SK-N-SH (cell line): ENCODE measurements at regions not wholly inside any gene's neighbourhood (a gene's known extent, or its start where the extent isn't known, plus 50 kb on each side); places are given as distances from the start of the nearest gene placed in this dataset.

Source experiments
- CTCF ChIA-PET: fragments of 300-600, 350-600 bp; formaldehyde crosslinking; extraction: SDS; loops from one replicate; lab custom pipeline; 2021; lab: Yijun Ruan, JAX
- POLR2A ChIA-PET: fragments of 350-600 bp; sonication (Branson Sonifier 250); formaldehyde crosslinking; extraction: SDS; loops from one replicate; lab custom pipeline; 2020; ENCODE audit warnings: antibody characterized with exemption, inconsistent platforms; lab: Yijun Ruan, JAX
- DNase-seq: peaks from one replicate; pipeline ENCODE4 v3.0.0; 2012
- H2AFZ ChIP-seq: fragments of 200-600 bp; sonication (generic); 2 replicates; pipeline ENCODE4 v1.8.1; 2016; ENCODE audit warnings: antibody characterized with exemption, mild to moderate bottlenecking, low read depth
- H3F3A ChIP-seq: fragments of 200-600 bp; sonication (generic); replicated peaks from 2 replicates; pipeline ENCODE3; 2016; ENCODE audit warnings: antibody characterized with exemption, mild to moderate bottlenecking; ENCODE audit not compliant: insufficient read depth
- H3K27ac ChIP-seq, 2 experiments: fragments of 200-500 bp in 1 of 2; fragments of 200-600 bp in 1 of 2; sonication (Bioruptor generic) in 1 of 2; sonication (generic), shearing (Covaris generic) in 1 of 2; 2 replicates each; pipeline versions ENCODE4 v1.5.1 to v1.6.1; 2014 to 2016; ENCODE audit warnings: low read depth in 2 of 2, inconsistent platforms in 1 of 2, low read length in 1 of 2, mild to moderate bottlenecking in 1 of 2, mixed read lengths in 1 of 2
- H3K27me3 ChIP-seq: fragments of 200-600 bp; sonication (generic), shearing (Covaris generic); 2 replicates; pipeline ENCODE4 v1.6.1; 2016; ENCODE audit warnings: mixed run types; ENCODE audit not compliant: insufficient read depth
- H3K36me3 ChIP-seq, 2 experiments: fragments of 200-500 bp in 1 of 2; fragments of 200-600 bp in 1 of 2; sonication (Bioruptor generic) in 1 of 2; sonication (generic) in 1 of 2; replicated peaks in 1 of 2; 2 replicates each; pipeline versions ENCODE3 to v1.5.1; 2014 to 2016; ENCODE audit warnings: low read length in 1 of 2, mild to moderate bottlenecking in 1 of 2; ENCODE audit not compliant: insufficient read depth in 2 of 2, control insufficient read depth in 1 of 2
- H3K4me1 ChIP-seq, 2 experiments: fragments of 200-500 bp in 1 of 2; fragments of 200-600 bp in 1 of 2; sonication (Bioruptor generic) in 1 of 2; sonication (generic), shearing (Covaris generic) in 1 of 2; 2 replicates each; pipeline versions ENCODE4 v1.5.1 to v1.6.1; 2014 to 2016; ENCODE audit warnings: low read depth in 1 of 2, low read length in 1 of 2, mixed run types in 1 of 2; ENCODE audit not compliant: insufficient read depth in 2 of 2, control insufficient read depth in 1 of 2
- H3K4me2 ChIP-seq: fragments of 200-600 bp; sonication (generic), shearing (Covaris generic); 2 replicates; pipeline ENCODE4 v1.6.1; 2017; ENCODE audit warnings: mixed run types
- H3K4me3 ChIP-seq, 2 experiments: fragments of 200-500 bp in 1 of 2; fragments of 200-600 bp in 1 of 2; sonication (Bioruptor generic) in 1 of 2; sonication (generic), shearing (Covaris generic) in 1 of 2; 2 replicates each; pipeline versions ENCODE4 v1.5.1 to v1.8.1; 2014 to 2016; ENCODE audit warnings: low read depth in 2 of 2, inconsistent platforms in 1 of 2, low read length in 1 of 2, mild to moderate bottlenecking in 1 of 2, mixed read lengths in 1 of 2, moderate library complexity in 1 of 2
- H3K79me2 ChIP-seq: fragments of 200-600 bp; sonication (generic); 2 replicates; pipeline ENCODE4 v1.8.1; 2017; ENCODE audit warnings: mild to moderate bottlenecking; ENCODE audit not compliant: insufficient read depth
- H3K9ac ChIP-seq: fragments of 200-600 bp; sonication (generic); 2 replicates; pipeline ENCODE4 v1.6.1; 2017; ENCODE audit warnings: mixed run types
- H3K9me2 ChIP-seq: fragments of 200-600 bp; sonication (generic); 2 replicates; pipeline ENCODE4 v1.6.1; 2017; ENCODE audit warnings: mixed run types
- H3K9me3 ChIP-seq: fragments of 200-600 bp; sonication (generic); 2 replicates; pipeline ENCODE4 v1.6.1; 2017; ENCODE audit warnings: mixed run types, mild to moderate bottlenecking, moderate library complexity
- H4K20me1 ChIP-seq: fragments of 200-600 bp; sonication (generic); 2 replicates; pipeline ENCODE4 v1.6.1; 2017; ENCODE audit warnings: mild to moderate bottlenecking, mixed run types; ENCODE audit not compliant: insufficient read depth
- EP300 ChIP-seq, 2 experiments: IDR thresholded peaks; 2 replicates each; pipeline versions ENCODE4 v1.4.0 to v1.6.1; 2012; ENCODE audit warnings: borderline replicate concordance in 1 of 2, low read depth in 1 of 2, low read length in 1 of 2
- EZH2phosphoT487 ChIP-seq: fragments of 200-600 bp; sonication (generic); IDR thresholded peaks from 2 replicates; pipeline ENCODE4 v1.6.1; 2017; ENCODE audit warnings: low read depth, mixed run types, mild to moderate bottlenecking, antibody characterized with exemption, moderate library complexity, borderline replicate concordance
- FOXM1 ChIP-seq: IDR thresholded peaks from 2 replicates; pipeline ENCODE4 v1.4.0; 2012; ENCODE audit warnings: low read depth, mild to moderate bottlenecking
- GABPA ChIP-seq: IDR thresholded peaks from 2 replicates; pipeline ENCODE4 v1.4.0; 2012; ENCODE audit warnings: low read depth, mild to moderate bottlenecking
- MAX ChIP-seq: IDR thresholded peaks from 2 replicates; pipeline ENCODE4 v1.4.0; 2012; ENCODE audit warnings: low read depth
- MEF2A ChIP-seq: IDR thresholded peaks from 2 replicates; pipeline ENCODE4 v1.4.0; 2012; ENCODE audit warnings: low read depth, borderline replicate concordance
- NFIC ChIP-seq: IDR thresholded peaks from 2 replicates; pipeline ENCODE4 v1.4.0; 2012; ENCODE audit warnings: borderline replicate concordance
- NRF1 ChIP-seq: IDR thresholded peaks from 2 replicates; pipeline ENCODE4 v1.6.1; 2012; ENCODE audit warnings: low read depth, mild to moderate bottlenecking, low read length
- PBX3 ChIP-seq: IDR thresholded peaks from 2 replicates; pipeline ENCODE4; 2012
- POLR2AphosphoS5 ChIP-seq: IDR thresholded peaks from 2 replicates; pipeline ENCODE4 v1.6.1; 2012; ENCODE audit warnings: low read depth, low read length
- TAF1 ChIP-seq: IDR thresholded peaks from 2 replicates; pipeline ENCODE4 v1.6.1; 2012; ENCODE audit warnings: low read depth, mild to moderate bottlenecking, low read length, moderate library complexity, borderline replicate concordance
- TCF12 ChIP-seq: IDR thresholded peaks from 2 replicates; pipeline ENCODE4 v1.4.0; 2012
- WGBS: methylation state at CpG from one replicate; pipeline ENCODE4 v1.1.6; 2017; ENCODE audit warnings: low lambda C conversion rate; 5-methylcytosine and 5-hydroxymethylcytosine counted together

- Histone ChIP-seq H3K79me2 (no peaks in the 10 kb centered on the region), H3K4me1 (no peaks in the 10 kb centered on the region), H3K9me2 (no peaks in the 10 kb centered on the region), H3F3A (no peaks in the 10 kb centered on the region), H3K4me2 (no peak overlapping the region), H2AFZ (no peak overlapping the region), H3K4me3 (no peak overlapping the region), H3K36me3 (no peaks in the 10 kb centered on the region), H4K20me1 (no peaks in the 10 kb centered on the region), H3K9ac (no peak overlapping the region), H3K27ac (no peak overlapping the region), H3K27me3 (peaks cover 34% of the 10 kb centered on the region), H3K9me3 (no peaks in the 10 kb centered on the region)
- WGBS = 6% methylated on average over 2 of the region's 2 CpGs
- DNase-seq = no peak
- ChIA-PET CTCF (no interaction called here), POLR2A (no interaction called here)
- TF ChIP-seq TAF1 = no peak
Measured at GRCh38 chr20:23248461-23248882, 102.1 kb upstream of the NXT1 start.

- DNase-seq = no peak
- no peak overlapping the region for H3K4me2 ChIP-seq
- no peaks in the 10 kb centered on the region for H3K9me2 ChIP-seq
- H3K36me3 ChIP-seq = no peaks in the 10 kb centered on the region
- H3K9ac ChIP-seq = no peak overlapping the region
- H3K4me3 ChIP-seq = no peak overlapping the region
- H4K20me1 ChIP-seq = no peaks in the 10 kb centered on the region
- H3K79me2 ChIP-seq = no peaks in the 10 kb centered on the region
- H2AFZ ChIP-seq = no peak overlapping the region
- H3K27me3 ChIP-seq = peaks cover 34% of the 10 kb centered on the region
- no peaks in the 10 kb centered on the region for H3K4me1 ChIP-seq
- WGBS = 22% methylated on average over 21 of the region's 21 CpGs
- no peak overlapping the region for H3K27ac ChIP-seq
- TF ChIP-seq POLR2AphosphoS5 (no peak), MEF2A (no peak), TCF12 (no peak), NRF1 (no peak), NFIC (no peak), FOXM1 (no peak), MAX (no peak), EZH2phosphoT487 (no peak), GABPA (no peak), PBX3 (no peak), EP300 (IDR thresholded peaks at IDR 0.05; ENCODE audit: borderline replicate concordance in 1 of 2, low read depth in 1 of 2, low read length in 1 of 2) (no peak)
- no peaks in the 10 kb centered on the region for H3K9me3 ChIP-seq
- no peaks in the 10 kb centered on the region for H3F3A ChIP-seq
- POLR2A ChIA-PET = no interaction called here
- CTCF ChIA-PET = interaction anchor here (1.1 kb wide), 1 partner anchor 18 kb away, joined by 4 read pairs; no protein-coding TSS in a partner anchor
Measured at GRCh38 chr20:23246717-23247664, 103.6 kb upstream of the NXT1 start.
